Breast epithelium (tissue), 4 donors: ENCODE measurements at regions not wholly inside any gene's neighbourhood (a gene's known extent, or its start where the extent isn't known, plus 50 kb on each side); places are given as distances from the start of the nearest gene placed in this dataset.

Experiments used
- DNase-seq, 2 donors: peaks; one replicate each; pipeline ENCODE4 v3.0.0-alpha.2; 2019; ENCODE audit warnings: low spot score in 2 of 2
- H3K27ac ChIP-seq, 2 donors: fragments of 200-600 bp; sonication (generic) in 1 of 2; one replicate each; pipeline ENCODE4 v1.5.1; 2016 to 2019; ENCODE audit warnings: mild to moderate bottlenecking in 1 of 2
- H3K27me3 ChIP-seq, 2 donors: fragments of 200-600 bp; sonication (generic) in 1 of 2; one replicate each; pipeline versions ENCODE4 v1.5.1 to v1.6.0; 2017 to 2019; ENCODE audit warnings: control low read depth in 1 of 2, mild to moderate bottlenecking in 1 of 2
- H3K36me3 ChIP-seq: fragments of 200-600 bp; one replicate; pipeline ENCODE4 v1.5.1; 2019
- H3K4me1 ChIP-seq, 2 donors: fragments of 200-600 bp; sonication (generic); one replicate each; pipeline ENCODE4 v1.5.1; 2016 to 2019; ENCODE audit warnings: control low read depth in 1 of 2
- H3K4me3 ChIP-seq, 3 donors: fragments of 200-600 bp; sonication (generic); 1 replicate in 2 of 3; 2 replicates in 1 of 3; pipeline ENCODE4 v1.5.1; 2016 to 2019; ENCODE audit warnings: mild to moderate bottlenecking in 3 of 3, moderate library complexity in 2 of 3
- H3K9me3 ChIP-seq, 2 donors: fragments of 200-600 bp; sonication (generic) in 1 of 2; one replicate each; pipeline ENCODE4 v1.5.1; 2016 to 2019; ENCODE audit warnings: control low read depth in 1 of 2
- CTCF ChIP-seq, 3 donors: fragments of 450-650 bp; IDR thresholded peaks; one replicate each; pipeline ENCODE4 v1.5.1; 2016 to 2017; ENCODE audit warnings: antibody characterized with exemption in 3 of 3, mild to moderate bottlenecking in 3 of 3, moderate library complexity in 3 of 3
- POLR2A ChIP-seq: fragments of 450-650 bp; IDR thresholded peaks from one replicate; pipeline ENCODE4 v1.6.1; 2016; ENCODE audit warnings: antibody characterized with exemption, mild to moderate bottlenecking, moderate library complexity
- POLR2AphosphoS5 ChIP-seq, 3 donors: sonication (generic); formaldehyde crosslinking; IDR thresholded peaks; one replicate each; pipeline ENCODE4 v1.6.1; 2017; ENCODE audit warnings: antibody characterized with exemption in 3 of 3
- intact Hi-C: fragments of 100-400 bp; cut with DNase I; formaldehyde crosslinking; loops from one replicate; pipeline ENCODE4 v1.15.1; 2023; ENCODE audit warnings: low total_unique reads

- Histone ChIP-seq H3K9me3 (peaks cover 7 to 14% of the 10 kb centered on the region in 2 donors), H3K27ac (no peak overlapping the region), H3K27me3 (peaks cover 0 to 11% of the 10 kb centered on the region in 2 donors), H3K36me3 (no peaks in the 10 kb centered on the region), H3K4me3 (no peak overlapping the region), H3K4me1 (no peaks in the 10 kb centered on the region)
- TF ChIP-seq POLR2AphosphoS5 (IDR thresholded peaks at IDR 0.05) (no peak), POLR2A (no peak), CTCF (IDR thresholded peaks at IDR 0.05) (no peak)
- DNase-seq = no peak
- intact Hi-C loops = no loop called here
Measured at GRCh38 chr5:176711883-176712282, 64.6 kb downstream of the TSPAN17 start.

- TF ChIP-seq CTCF (IDR thresholded peaks at IDR 0.05) (no peak), POLR2AphosphoS5 (IDR thresholded peaks at IDR 0.05) (no peak), POLR2A (no peak)
- H3K4me1 ChIP-seq = no peaks in the 10 kb centered on the region
- DNase-seq = no peak
- no peak overlapping the region for H3K27ac ChIP-seq
- H3K4me3 ChIP-seq = no peak overlapping the region
- peaks cover 0 to 20% of the 10 kb centered on the region in 2 donors for H3K27me3 ChIP-seq
- H3K36me3 ChIP-seq = no peaks in the 10 kb centered on the region
- H3K9me3 ChIP-seq = peaks cover 7 to 14% of the 10 kb centered on the region in 2 donors
- intact Hi-C loops = no loop called here
Measured at GRCh38 chr5:176712546-176713304, 65.4 kb downstream of the TSPAN17 start.

- DNase-seq = no peak
- no peaks in the 10 kb centered on the region for H3K4me1 ChIP-seq
- no peak overlapping the region for H3K27ac ChIP-seq
- H3K27me3 ChIP-seq = peaks cover 0 to 23% of the 10 kb centered on the region in 2 donors
- TF ChIP-seq POLR2A = no peak
- no peak for TF ChIP-seq POLR2AphosphoS5 (IDR thresholded peaks at IDR 0.05)
- no peak for TF ChIP-seq CTCF (IDR thresholded peaks at IDR 0.05)
- no peaks in the 10 kb centered on the region for H3K36me3 ChIP-seq
- intact Hi-C loops = no loop called here
- H3K4me3 ChIP-seq = no peak overlapping the region
- peaks cover 7 to 14% of the 10 kb centered on the region in 2 donors for H3K9me3 ChIP-seq
Measured at GRCh38 chr5:176713409-176713808, 66.1 kb downstream of the TSPAN17 start.

- Histone ChIP-seq H3K9me3 (peaks cover 7 to 14% of the 10 kb centered on the region in 2 donors), H3K36me3 (no peaks in the 10 kb centered on the region), H3K27me3 (peaks cover 0 to 23% of the 10 kb centered on the region in 2 donors), H3K4me3 (no peak overlapping the region), H3K4me1 (no peaks in the 10 kb centered on the region), H3K27ac (no peak overlapping the region)
- DNase-seq = no peak
- intact Hi-C loops = no loop called here
- TF ChIP-seq CTCF (IDR thresholded peaks at IDR 0.05) (no peak), POLR2AphosphoS5 (IDR thresholded peaks at IDR 0.05) (no peak), POLR2A (no peak)
Measured at GRCh38 chr5:176714067-176714466, 66.8 kb downstream of the TSPAN17 start.

- intact Hi-C loops = no loop called here
- H3K27me3 ChIP-seq = peaks cover 0 to 23% of the 10 kb centered on the region in 2 donors
- peaks cover 7 to 14% of the 10 kb centered on the region in 2 donors for H3K9me3 ChIP-seq
- TF ChIP-seq CTCF (IDR thresholded peaks at IDR 0.05) = no peak
- TF ChIP-seq POLR2A = no peak
- TF ChIP-seq POLR2AphosphoS5 (IDR thresholded peaks at IDR 0.05) = no peak
- no peak overlapping the region for H3K27ac ChIP-seq
- no peaks in the 10 kb centered on the region for H3K4me1 ChIP-seq
- no peaks in the 10 kb centered on the region for H3K36me3 ChIP-seq
- no peak overlapping the region for H3K4me3 ChIP-seq
- DNase-seq = no peak
Measured at GRCh38 chr5:176716320-176716719, 69.0 kb downstream of the TSPAN17 start.
